GM20431 (cell line): ENCODE measurements at regions not wholly inside any gene's neighbourhood (a gene's known extent, or its start where the extent isn't known, plus 50 kb on each side); places are given as distances from the start of the nearest gene placed in this dataset.

Experiments
- in situ Hi-C: fragments of 300-500 bp; cut with MseI, MboI; formaldehyde crosslinking; loops from one replicate; pipeline ENCODE4 v1.15.0; 2020; ENCODE audit warnings: low sequenced_read_pairs; ENCODE audit not compliant: unreplicated experiment

GRCh38 chr4:130628531-130628930, 1532.6 kb downstream of the C4orf33 start:
- in situ Hi-C loops: no loop called here

- in situ Hi-C loops: no loop called here
These were observed 1537.0 kb downstream of the C4orf33 start for GRCh38 chr4:130632731-130633604.

- in situ Hi-C loops: no loop called here
These were observed 1540.5 kb downstream of the C4orf33 start for GRCh38 chr4:130636486-130636885.

- in situ Hi-C loops: no loop called here
These were observed 1544.6 kb downstream of the C4orf33 start for GRCh38 chr4:130640592-130640991.

DNA sequence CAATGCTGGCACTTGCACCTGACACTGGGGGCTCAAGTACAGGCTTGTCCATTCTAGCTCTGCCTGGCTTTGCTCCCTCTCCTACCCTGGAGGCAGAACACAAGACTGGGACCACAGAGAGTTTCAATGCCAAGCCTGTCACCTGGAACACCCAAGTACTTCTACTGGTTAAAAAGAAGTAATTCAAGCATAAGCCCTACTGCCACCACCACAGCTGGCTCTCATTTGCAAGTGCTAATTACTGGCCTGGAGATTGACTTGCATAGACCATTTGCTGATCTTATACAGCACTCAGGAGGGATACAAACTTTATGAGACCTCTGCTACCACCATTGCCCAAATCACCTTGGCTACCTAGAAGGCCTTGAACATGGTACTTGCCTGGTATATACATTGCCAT, 1550.9 kb downstream of the C4orf33 start:
- in situ Hi-C loops: no loop called here

GRCh38 chr4:130648570-130648969, 1552.6 kb downstream of the C4orf33 start:
- in situ Hi-C loops: no loop called here

GRCh38 chr4:130653842-130654241, 1557.9 kb downstream of the C4orf33 start:
- in situ Hi-C loops: no loop called here

DNA sequence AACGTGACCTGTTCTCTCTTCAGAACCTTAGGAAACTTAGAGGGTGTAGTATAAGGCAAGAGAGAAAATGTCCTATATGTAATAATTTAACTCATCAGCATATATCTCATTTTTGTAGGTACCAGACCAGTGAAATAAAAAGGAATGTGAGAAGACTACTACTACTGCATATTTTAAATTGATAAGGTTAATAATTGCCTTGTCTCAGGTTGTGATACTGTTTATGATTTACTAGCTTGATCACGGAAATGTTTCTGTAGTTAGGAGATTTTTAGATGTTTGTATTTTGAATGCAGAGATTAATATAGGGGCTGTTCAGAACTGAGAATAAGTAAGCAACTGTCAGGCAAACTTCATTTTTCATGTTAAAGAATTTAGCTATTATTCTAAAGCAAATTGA, 1563.4 kb downstream of the C4orf33 start:
- in situ Hi-C loops: no loop called here

DNA sequence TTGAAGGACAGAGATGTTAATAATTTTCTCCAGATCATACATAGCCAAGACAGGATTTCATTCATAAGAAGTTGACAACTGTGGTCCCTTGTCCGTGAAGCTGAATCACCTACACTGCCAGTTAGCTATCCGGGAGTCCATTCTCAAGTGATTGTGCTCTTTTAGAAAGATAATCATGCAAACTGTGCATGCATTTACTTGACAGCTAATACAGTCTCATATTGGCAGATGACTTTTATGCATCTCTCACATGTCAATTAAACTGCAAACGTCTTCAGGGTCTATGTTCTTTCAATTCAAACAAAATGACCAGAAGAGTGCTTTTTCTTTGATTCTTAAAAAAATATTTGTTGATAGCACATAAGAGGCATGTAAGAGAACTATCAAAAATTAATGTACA, 1572.9 kb downstream of the C4orf33 start:
- in situ Hi-C loops: no loop called here

DNA sequence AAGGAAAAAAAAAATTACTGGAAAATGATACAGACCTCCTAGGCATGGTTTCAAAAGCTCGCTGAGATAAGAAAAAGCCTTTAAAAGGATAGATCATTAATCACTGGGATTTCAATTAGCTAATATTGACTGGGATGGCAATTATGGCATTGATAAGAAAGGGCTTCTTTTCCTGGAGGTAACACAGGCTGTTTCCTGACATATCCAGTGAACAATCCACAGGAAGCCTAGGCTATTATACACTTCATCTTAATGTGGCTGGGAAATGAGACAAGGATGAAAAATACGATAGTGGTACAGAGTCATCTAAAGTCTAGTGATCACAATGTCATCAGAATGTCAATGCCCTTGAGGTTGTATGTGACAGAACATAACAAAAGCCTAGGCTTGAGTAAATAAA, 1579.3 kb downstream of the C4orf33 start:
- in situ Hi-C loops: no loop called here

DNA sequence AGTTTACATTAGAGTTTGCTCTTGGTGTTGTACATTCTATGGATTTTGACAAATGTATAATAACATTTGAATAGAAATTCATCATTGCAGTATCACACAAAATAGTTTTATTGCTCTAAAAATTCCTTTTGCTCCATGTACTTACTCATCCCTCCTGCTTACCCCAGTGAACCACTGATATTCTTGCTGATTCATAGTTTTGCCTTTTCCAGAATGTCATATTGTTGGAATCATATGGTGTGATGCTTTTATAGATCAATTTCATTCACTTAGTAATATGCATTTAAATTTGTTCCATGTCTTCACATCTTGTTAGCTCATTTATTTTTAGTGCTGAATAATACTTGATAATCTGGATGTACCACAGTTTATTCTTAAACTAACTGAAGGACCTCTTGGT, 1593.2 kb downstream of the C4orf33 start:
- in situ Hi-C loops: no loop called here

GRCh38 chr4:130698251-130698650, 1602.3 kb downstream of the C4orf33 start:
- in situ Hi-C loops: no loop called here

- in situ Hi-C loops: no loop called here
These were observed 1603.1 kb downstream of the C4orf33 start for GRCh38 chr4:130699004-130699403.

DNA sequence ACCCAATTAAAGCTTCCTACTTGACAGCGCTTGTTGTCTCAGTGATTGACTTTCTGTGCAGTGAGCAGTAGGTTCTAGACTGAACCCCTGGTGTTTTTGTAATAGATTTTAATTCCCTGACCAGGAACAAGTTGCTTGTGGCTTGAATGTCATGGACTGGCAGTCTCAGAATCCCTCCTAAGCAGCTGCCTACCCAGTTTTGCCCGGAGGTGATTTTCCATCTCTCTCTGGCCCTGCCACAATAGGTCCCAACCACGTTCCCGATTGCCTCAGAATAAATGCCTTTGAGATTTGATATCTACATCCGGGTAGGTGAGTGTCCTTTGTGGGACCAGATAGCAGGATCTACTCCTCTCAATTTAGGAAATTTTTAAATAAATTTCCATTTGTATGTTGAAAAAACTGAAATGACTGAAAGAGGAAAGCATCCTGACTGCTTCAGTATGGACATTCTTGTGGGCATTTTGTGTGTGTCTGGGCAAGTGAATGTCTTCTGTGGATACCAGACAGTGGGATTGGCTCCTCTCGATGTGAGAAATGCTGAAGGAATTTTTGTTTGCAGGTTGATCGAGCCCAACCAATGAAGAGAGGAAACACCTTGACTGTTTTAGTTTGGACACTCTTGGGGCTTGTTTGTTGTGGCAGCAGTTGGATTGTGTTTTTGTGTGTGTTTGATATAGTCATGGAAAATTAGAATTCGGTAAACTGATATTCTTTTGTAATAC, 1607.4 kb downstream of the C4orf33 start:
- in situ Hi-C loops: no loop called here

- in situ Hi-C loops: no loop called here
These were observed 1609.1 kb downstream of the C4orf33 start for GRCh38 chr4:130705023-130705422.

DNA sequence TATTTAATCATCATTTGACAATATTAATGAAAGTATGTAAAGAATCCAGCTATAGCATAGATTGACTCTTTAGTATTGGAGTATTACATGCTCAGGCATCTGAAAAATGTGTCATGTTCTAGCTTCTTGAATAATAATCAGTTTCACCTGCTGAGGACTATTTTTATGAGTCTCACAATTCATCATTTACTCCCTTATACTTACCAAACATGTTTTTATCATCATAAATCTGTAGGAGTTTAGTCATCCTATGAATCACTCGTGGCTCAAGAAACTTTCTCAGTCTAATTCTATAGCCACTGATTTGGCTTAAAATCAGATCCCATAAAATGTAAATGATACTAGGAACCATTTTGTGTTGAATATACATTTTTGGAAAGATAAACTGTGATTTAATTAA, 1616.1 kb downstream of the C4orf33 start:
- in situ Hi-C loops: no loop called here

DNA sequence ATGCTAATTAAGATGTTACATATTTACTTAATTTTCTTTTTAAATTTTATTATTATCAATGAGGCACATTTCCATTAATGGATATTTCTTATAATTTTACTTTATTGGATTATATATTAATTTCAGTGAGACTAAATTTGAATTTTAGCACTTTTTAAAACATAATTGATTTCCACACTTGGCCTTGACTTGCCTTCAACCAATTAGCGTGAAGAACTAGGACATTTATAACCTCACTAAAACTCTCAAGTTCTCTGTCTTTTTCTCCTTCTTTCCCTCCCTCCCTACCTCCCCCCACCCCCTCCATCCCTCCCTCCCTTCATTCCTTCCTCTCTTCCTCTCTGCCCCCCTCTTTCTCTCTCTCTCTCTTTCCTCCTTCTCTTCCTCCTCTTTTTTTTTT, 1618.1 kb downstream of the C4orf33 start:
- in situ Hi-C loops: no loop called here

DNA sequence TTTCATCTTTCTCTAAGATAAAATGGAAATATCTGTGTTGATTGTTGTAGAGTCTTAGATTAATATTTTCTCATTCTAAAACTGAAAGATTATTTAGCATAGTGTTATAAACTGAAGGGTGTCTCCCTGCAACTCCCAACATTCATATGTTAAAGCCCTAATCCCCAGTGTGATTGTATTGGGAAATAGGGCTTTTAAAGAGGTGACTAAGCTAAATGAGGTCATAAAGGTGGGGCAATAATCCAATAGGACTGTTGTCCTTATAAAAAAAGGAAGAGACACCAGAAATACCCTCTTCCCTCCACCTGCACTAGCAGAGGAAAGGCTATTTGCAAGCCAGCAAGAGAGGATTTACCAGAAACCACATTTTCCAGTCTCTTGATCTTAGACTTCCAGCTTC, 1626.4 kb downstream of the C4orf33 start:
- in situ Hi-C loops: no loop called here

DNA sequence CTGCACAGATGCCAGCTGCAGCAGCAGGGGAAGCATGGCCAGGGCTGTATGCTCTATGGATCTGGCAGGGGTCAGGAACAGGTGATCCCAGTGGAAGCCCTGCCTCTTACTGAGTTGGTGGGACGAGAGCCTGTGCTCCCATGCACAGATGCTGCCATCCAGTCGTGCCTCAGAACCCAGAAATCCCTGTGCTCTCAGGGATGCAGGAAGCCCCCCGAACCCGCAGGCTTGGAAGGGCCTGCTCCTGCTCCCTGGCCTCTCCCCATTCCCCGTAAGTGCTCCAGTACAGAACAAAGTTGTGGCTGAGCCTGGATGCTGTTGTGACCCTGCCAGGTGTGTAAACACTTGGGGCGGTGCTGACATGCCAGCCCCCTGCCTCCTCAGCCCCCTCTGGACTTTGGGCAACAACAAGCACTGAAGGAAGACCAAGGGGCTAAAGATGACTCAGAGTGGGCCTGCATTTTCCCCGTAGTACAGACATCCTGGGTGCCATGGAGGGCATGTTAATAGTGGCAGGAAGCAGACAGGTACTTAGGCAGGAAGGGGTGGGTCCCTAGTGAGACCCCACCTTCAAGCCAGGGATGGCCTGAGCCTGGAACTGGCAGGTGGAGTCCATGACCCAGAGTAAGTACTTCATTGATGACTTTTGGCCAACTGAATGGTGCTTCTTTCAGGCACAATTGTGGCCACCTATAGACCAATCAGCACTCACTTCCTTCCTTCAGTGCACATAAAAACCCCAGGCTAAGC, 1640.7 kb downstream of the C4orf33 start:
- in situ Hi-C loops: no loop called here

GRCh38 chr4:130738233-130738632, 1642.3 kb downstream of the C4orf33 start:
- in situ Hi-C loops: no loop called here

DNA sequence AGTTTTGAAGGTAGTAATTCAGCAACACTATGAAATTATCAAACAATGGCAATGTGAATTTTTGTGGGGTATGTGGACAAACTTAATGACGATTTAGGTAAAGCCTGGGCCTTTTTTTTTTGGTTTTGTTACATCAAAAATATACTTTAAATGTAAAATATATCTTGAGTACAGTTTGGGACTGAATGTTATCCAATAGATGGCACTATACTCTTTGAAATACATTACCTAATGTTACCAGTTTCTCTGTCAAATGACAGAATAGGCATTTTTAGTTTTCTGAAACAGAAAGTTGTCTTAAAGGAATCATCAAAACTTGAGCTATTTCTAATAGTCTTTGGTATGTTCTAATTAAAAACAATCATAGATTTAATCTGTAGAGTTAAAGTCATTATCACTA, 1651.9 kb downstream of the C4orf33 start:
- in situ Hi-C loops: no loop called here
